HG03457 (cell line): ENCODE measurements at regions not wholly inside any gene's neighbourhood (a gene's known extent, or its start where the extent isn't known, plus 50 kb on each side); places are given as distances from the start of the nearest gene placed in this dataset.
"Not testable (repeated sequence)": the region's sequence is repeated elsewhere in the genome, so short reads cannot be mapped to it uniquely, and the experiment has no call there.

Experiments
- ATAC-seq: cut with Tn5 transposase; IDR thresholded peaks from one replicate; pipeline ENCODE4 v1.9.1; 2021; ENCODE audit warnings: moderate number of reproducible peaks; ENCODE audit not compliant: unreplicated experiment

DNA sequence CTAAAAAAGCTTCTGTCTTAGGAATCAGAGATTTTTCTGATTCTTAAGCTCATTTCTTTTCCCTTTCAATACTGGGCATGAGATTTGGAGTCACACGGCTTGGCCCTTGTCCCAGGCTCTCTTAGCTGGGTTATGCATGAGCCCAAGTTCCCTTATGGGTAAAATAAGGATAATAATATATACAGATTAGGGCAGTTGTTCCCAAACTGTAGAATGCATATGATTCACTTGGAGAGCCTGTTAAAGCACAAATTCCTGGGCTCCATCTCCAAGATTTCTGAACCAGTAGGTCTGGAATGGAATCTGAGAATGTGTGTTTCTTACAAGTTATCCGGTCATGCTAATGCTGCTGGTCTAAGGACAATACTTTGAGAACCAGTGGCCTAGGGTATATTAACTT, 154.0 kb downstream of the REEP3 start:
- no peak for ATAC-seq

DNA sequence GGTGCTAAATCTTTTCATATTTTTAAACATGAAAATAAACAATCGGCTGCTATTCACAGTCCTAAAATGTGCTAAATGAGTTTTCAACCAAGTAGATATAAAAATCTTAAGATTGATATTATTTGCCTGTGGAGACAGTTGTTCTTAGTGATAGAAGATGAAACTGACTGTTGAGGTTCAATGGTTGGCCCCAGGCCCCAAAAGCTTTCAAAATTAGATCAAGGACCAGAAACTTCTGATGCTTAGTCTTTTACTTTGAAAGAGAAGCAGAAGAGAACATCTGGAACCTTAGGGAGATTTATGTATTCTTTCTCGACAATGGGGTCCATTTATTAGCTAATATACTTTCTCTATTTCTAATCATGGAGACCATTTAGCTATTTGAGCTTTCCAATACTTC, 155.8 kb downstream of the REEP3 start:
- ATAC-seq: no peak

DNA sequence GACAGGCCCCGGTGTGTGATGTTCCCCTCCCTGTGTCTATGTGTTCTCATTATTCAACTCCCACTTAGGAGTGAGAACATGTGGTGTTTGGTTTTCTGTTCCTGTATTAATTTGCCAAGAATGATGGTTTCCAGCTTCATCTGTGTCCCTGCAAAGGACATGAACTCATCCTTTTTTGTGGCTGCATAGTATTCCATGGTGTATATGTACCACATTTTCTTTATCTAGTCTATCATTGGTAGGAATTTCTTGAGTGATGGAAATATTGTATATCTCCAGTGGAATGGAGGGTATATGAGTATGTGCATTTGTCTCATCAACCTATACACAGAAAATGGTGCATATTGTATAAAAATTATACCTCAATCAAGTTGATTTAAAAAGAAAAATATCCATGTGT, 159.3 kb downstream of the REEP3 start:
- not testable (repeated sequence) for ATAC-seq

DNA sequence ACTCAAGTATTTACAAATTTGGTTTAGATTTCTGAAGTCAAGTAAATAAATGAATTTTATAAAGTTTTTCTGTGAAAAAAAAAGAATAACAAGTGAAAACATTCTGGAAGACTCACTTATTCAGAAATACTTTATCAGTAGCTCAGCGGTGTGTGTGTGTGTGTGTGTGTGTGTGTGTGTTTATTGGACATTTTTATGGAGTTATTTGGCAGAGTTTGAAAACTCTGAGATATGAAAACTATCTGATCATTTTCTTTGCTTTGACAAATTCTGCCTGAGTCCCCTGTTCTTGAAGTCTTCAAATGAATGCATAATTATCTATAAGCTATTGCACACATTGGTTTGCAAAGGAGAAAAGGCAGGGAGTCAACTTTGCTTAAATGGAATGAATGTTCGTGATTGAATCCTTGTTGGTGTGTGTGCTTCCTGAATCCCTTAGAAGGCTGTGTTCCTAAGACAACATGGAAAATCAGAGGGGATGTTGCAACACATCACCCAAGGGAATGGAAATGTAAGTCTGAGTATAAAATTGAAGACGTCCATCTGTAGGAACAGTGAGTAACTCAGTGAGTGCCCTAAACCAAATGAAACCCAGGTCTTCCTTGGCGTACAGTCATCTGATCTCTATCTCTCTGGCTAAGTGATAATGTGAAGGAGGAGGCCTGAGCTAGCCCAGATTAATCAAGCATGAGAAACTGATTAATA, 160.9 kb downstream of the REEP3 start:
- no peak for ATAC-seq

DNA sequence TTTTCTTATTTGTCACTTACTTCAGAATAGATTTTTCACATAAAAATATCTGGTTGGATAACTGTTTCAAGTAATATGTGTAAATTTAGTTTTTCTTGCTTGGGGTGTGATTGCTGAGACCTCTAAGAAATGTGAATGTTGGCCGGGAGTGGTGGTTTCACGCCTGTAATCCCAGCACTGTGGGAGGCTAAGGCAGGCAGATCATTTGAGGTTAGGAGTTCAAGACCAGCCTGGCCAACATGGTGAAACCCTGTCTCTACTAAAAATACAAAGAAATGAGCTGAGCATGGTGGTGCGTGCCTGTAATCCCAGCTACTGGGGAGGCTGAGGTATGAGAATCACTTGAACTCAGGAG, 161.5 kb downstream of the REEP3 start:
- ATAC-seq: not testable (repeated sequence)

DNA sequence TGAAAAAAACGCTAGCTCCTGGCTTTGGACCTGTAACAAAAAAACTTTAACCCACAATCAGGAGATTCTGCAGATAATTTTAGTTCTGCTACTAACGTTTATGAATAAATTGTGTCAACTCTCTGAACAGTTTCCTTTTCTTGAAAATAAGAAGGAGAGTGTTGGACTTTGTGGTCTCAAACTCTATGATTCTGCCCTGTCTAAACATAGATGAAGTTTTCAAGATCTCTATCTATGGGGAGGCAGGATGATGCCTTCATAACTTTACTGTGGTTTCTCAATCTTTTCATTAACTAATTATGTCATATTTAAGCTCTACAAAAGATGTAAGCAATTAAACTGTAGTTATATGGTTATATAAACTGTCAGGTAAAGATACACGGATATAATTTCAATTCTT, 162.0 kb downstream of the REEP3 start:
- no peak for ATAC-seq

DNA sequence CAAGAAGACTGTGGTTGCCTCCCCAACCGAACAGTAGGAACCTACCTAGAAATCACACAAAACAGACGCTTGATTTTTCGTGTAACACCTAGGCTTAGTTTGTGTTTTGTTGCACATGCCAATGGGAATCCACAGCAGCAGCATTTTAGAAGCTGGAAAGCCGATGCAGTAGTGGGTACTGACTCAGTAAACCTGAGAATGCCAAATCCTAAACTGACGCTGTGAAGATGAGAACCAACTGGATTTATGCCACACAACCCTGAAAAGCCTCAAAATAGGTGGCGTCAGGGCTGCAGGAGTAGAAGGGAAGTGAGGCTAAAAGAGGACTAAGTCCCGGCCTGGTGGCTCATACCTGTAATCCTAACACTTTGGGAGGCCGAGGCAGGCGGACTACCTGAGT, 162.5 kb downstream of the REEP3 start:
- ATAC-seq: no peak

DNA sequence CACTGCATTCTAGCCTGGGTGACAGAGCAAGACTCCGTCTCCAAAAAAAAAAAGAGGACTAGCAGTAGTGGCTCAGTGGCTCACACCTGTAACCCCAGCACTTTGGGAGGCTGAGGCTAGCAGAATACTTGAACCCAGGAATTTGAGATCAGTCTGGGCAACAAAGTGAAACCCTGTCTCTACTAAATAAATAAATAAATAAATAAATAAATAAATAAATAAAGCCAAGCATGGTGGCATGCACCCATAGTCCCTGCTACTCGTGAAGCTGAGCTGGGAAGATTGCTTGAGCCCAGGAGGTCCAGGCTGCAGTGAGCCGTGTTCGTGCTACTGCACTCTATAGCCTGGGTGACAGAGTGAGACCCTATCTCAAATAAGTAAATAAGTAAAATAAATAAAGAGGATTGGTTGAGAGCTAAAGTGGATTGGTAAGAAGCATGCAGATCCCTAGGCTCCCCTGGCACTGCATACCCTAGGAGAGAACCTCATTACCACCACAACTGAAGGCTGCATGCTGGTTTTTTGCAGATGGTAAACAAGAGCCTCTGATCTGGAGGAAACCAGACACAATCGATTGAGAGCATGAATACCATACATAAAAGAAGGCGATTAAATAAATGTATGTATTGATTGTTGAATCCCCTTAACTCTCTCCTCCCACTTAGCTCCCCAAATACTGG, 163.2 kb downstream of the REEP3 start:
- ATAC-seq: no peak

DNA sequence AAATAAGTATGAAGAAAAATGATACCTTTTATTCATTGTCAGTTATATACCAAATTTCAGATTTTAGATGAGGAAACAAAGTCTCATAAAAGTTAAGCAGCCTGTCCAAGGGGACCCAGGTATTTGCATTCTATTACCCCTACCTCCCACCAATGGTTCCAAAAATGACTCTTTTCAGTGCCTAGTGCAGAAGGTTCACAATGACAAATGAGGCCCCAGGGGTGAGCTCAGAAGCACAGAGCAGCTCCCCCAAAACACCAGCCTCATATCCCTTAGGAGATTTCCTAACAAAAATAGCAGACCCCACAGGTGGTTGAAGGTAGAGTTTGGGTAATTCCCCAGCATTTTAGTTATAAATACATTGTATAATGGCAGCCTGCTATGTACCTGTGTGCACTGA, 168.6 kb downstream of the REEP3 start:
- no peak for ATAC-seq

DNA sequence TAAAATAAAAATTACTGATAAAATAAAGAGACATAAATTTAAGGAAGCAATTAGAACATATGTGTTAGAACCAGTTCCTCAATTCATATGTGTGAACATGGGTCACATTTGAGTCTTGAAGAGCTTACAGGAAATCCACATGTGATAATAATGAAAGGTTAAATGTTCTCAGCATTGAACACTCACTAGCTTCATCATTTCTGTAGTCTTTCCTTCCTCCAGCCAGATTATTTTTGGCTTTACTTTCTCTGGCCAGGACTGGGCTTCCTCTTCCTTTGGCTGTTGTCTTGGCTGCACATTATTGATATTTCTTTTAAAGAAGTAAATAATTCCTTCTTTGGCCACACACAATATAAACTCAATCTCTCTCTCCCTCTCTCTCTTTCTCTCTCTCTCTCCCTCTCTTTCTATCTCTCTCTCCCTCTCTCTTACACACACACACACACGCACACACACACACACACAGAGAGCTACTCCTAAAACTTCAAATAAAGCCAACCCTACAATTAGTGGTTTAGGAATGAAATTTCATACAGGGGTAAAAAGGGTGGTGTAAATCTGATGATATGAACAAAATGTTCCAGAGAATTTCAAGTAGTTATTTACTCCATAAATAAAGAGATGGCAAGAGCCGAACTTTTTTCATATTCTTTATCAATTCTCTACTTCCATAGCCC, 171.2 kb downstream of the REEP3 start:
- ATAC-seq: no peak

DNA sequence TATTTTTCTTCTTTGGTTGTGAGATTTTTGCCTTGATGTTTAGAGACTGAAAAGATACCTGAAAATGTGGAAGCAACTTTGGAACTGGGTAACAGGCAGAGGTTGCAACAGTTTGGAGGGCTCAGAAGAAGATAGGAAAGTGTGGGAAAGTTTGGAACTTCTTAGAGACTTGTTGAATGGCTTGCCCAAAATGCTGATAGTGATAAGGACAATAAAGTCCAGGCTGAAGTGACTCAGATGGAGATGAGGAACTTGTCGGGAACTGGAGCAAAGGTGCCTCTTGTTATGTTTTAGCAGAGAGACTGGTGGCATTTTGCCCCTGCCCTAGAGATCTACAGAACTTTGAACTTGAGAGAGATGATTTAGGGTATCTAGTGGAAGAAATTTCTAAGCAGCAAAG, 171.8 kb downstream of the REEP3 start:
- ATAC-seq: not testable (repeated sequence)

DNA sequence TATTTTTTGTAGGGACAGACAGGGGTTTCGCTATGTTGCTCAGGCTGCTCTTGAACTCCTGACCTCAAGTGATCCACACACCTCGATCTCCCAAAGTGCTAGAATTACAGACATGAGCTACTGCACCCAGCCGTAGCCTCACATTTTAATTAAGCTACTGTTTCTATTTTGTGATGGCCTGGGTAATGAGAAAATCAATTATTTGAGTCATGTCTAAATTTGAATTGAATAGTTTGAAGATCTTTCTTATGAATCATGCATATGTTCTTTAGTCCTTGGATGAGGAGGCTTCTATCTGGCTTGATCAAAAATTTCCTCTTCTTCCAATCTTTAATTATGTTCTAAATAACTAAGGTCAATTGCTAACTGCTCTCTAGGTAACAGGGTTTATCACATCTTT, 175.0 kb downstream of the REEP3 start:
- no peak for ATAC-seq

DNA sequence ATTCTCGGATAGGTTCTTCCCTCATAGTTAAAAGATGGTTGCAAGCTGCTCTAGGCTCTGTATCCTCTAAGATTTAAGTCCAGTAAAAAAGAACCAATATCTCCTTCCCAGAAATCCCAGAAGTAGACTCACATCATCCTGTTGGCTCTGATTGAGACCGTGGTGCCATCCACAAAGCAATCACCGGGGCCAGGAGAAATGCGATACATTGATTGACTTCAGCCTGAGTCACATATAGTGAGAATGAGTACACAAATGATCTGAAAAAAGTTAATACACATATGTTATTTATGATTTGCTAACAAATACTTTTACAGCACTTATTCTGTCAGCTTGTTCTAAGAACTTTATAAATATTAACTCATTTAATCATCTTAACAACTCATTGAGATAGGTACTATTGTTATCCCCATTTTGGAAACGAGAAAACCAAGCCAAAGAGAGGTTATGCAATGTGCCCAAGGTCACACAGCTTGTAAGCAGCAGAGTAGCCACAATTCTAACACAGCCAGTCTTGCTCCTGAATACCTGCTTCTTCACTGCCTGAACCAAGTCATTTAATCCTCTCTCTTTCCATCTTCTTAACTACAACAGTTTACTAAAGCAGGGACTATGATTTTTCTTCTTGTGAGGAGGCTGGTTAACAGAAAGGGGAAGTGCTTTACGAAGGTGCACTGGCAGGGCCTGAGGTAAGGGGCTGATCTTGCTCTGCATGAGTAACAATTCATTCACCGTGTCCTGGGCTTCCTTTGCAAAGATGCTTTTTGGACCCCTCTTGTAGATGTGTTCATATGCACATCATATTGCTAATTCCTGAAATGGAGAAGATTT, 177.0 kb downstream of the REEP3 start:
- ATAC-seq: no peak

DNA sequence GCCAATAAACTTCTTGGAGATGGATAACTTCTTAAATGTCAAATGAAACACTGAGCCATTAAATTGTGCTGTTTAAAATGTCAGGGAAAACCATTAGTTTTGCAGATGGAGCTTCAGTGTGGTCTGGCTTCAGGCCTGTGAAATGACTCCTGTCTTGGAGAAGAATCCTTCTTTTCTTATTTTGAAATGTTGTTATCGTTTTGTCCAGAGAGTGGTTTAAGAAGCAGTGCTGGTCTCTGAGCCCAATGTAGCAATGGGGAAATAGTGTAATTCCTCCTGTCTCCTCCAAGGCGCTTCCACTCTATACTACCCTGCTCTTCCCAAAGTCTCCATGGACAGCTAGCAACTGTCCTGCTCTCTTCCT, 177.6 kb downstream of the REEP3 start:
- no peak for ATAC-seq

DNA sequence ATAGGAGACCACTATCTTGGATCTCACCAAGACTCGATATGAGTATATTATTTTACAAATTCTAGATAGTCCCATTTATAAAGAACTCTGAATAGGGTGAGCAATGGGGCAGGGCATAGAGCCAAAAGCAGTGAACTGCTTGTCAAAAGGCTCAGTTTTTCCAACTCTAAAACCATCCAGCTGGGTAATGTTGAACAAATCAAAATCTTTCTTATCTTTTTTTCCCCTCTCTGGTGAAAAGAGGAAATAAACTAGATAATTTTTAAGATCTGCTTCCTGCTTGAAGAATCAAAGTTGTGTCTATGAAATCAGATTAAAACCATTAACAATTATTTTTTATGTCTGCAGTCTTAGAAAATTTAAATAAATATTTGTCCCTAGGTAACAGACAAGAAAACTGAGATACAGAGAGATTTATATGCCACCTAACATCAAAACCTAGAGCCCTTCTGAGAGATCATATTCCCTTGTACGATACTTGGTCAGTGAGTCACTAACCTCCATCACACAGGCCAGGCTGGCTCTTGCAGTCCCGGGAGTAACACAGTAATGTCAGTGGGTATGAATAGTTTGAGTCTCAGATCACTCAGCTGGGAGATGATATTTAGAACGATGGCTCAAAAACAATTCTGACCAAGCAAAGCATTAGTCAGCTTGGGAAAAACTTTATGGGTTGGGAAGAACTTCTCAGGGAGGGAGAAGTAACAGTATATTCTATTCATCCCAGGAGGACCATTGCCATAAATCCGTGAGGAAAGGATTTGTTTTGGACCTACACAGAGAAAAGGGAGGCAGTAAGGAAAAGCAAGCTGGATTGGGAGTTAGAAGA, 178.8 kb downstream of the REEP3 start:
- no peak for ATAC-seq

DNA sequence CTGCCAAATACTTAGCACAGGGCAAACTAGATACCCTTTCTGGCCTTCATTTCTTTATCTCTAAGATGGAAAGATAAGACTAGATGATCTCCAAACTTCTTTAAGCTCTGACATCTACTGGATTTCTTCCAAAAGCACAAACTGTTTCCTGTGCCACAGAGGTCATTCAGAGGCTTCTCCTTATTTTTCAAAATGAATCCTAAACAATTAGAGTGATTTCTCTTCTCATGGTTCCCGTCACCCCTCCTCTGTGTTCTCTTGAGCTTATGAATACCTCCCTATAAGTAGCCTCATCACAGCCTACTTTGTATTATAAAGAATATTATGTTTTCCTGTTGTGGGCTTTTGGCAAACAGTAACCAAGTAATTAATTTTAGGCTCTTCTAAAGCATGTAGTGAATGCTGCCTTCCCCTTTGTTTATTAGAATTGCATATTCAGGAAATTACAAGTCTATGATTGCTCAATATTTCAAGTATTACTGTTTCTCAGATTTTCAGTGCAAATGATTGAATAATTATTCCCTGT, 179.5 kb downstream of the REEP3 start:
- no peak for ATAC-seq

DNA sequence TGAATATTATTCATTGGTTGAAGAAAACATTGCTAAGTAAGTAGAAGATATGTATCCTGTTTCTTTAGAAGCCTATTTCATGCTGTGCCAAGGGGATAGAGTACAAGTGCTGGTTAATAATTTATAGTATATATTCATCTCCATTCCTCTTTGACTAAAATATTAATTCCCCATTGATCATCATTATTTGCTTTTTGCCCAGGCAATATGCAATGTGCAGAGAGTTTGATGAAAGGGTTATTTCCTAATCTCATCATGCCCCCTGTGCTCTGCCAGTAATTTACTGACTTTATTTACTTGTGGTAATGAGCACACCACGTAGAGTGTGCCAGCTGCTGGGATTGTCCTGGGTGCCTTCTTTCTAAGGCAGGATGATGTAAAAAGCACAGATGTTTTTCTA, 180.9 kb downstream of the REEP3 start:
- no peak for ATAC-seq

DNA sequence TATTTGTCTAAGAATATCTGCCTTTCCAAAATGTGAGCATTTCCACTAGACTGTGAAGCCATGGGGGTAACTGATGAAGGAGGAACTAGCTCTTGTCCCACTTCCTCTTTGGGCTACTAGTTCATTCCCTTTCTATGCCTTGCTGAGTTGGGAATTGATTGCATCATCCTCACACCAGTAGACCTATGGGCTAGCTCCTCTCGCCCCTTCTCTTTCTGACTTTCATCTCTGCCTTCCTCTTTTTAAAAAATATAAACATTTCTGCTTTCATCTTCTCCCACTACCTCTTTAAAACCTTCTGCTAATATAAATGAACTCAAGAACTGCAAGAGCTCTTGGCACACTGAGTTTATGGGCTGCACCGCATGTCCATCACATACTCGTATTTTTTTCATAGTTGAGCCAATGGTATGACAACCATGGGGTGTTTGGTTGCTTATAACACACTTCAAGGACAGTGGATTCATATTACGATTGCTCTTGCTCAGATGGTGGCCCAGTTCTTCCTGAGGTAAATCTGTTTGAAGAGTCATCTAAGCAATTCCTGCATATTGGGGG, 182.0 kb downstream of the REEP3 start:
- ATAC-seq: no peak

DNA sequence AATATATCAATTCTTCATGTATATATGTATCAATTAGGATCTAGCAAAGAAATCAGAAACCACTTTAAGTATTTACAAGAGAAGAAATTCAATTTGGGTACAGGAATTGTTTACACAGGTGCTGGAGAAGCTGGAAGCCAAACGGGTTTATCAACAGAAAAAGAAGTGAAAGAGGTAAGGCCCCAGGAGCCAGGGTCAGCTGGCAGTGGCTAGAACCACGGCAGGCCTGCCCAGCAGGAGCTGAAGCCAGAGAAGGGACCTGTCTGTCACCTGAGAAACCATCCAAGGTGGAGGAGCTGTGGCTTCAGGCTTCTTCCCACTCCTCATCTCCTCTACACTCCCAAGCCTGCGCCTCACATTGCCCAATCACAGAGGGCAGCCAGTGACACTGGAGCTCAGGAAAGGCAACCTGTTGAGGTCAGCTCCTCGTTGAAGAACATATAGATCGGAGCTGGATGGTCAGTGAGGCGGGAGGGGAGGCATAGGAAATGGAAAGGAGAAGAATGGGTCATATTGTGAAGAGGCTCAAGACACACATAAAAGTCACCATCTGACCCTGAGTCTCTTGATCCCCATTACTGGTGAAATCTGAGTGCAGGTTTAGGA, 182.6 kb downstream of the REEP3 start:
- ATAC-seq: no peak
